GM23338 (cell line): ENCODE measurements at regions not wholly inside any gene's neighbourhood (a gene's known extent, or its start where the extent isn't known, plus 50 kb on each side); places are given as distances from the start of the nearest gene placed in this dataset.

Experiments used
- CREB1 ChIP-seq: fragments of 250-450 bp; sonication (Bioruptor Pico); IDR thresholded peaks from 2 replicates; pipeline ENCODE4 v1.5.0; 2020; ENCODE audit warnings: low read depth, mild to moderate bottlenecking, moderate library complexity
- CTCF ChIP-seq, 2 experiments: fragments of 200-600 bp in 1 of 2; sonication (generic) in 1 of 2; conservative IDR thresholded peaks; 2 replicates each; pipeline versions ENCODE4 v1.5.1 to v1.6.1; 2016 to 2017; ENCODE audit warnings: antibody characterized with exemption in 2 of 2, low read depth in 2 of 2, mild to moderate bottlenecking in 2 of 2, moderate library complexity in 1 of 2
- ETS1 ChIP-seq: IDR thresholded peaks from 2 replicates; pipeline ENCODE4 v1.6.1; 2016; ENCODE audit warnings: antibody characterized with exemption
- EZH2 ChIP-seq: fragments of 200-600 bp; sonication (generic); IDR thresholded peaks from one replicate; pipeline ENCODE4 v1.8.0; 2017; ENCODE audit warnings: antibody characterized with exemption, mild to moderate bottlenecking, low read depth; ENCODE audit not compliant: unreplicated experiment
- EZH2phosphoT487 ChIP-seq: fragments of 200-600 bp; sonication (generic); IDR thresholded peaks from one replicate; pipeline ENCODE4 v1.8.1; 2018; ENCODE audit warnings: antibody characterized with exemption; ENCODE audit not compliant: unreplicated experiment
- JUNB ChIP-seq: IDR thresholded peaks from one replicate; pipeline ENCODE4 v1.6.1; 2016; ENCODE audit warnings: antibody characterized with exemption; ENCODE audit not compliant: unreplicated experiment
- POLR2AphosphoS5 ChIP-seq: IDR thresholded peaks from 2 replicates; pipeline ENCODE4 v1.6.1; 2016; ENCODE audit warnings: antibody characterized with exemption, low read depth
- STAT1 ChIP-seq: IDR thresholded peaks from one replicate; pipeline ENCODE4 v1.6.1; 2016; ENCODE audit warnings: antibody characterized with exemption; ENCODE audit not compliant: unreplicated experiment
- ZNF114 ChIP-seq: fragments of 250-450 bp; sonication (Bioruptor Pico); IDR thresholded peaks from 2 replicates; pipeline ENCODE4 v1.5.0; 2020; ENCODE audit warnings: mild to moderate bottlenecking, moderate library complexity
- TF ChIP-seq, protein P1 (sequence below): IDR thresholded peaks from one replicate; pipeline ENCODE4 v1.6.1; 2018; ENCODE audit warnings: antibody characterized with exemption; ENCODE audit not compliant: unreplicated experiment

- TF ChIP-seq CTCF (conservative IDR thresholded peaks at IDR 0.05; ENCODE audit: low read depth in 2 of 2) (no peak), EZH2 (no peak), STAT1 (no peak), POLR2AphosphoS5 (no peak), EZH2phosphoT487 (no peak), CREB1 (CRISPR knock-in tag) (no peak), ETS1 (no peak), ZNF114 (no peak), JUNB (no peak)
- TF ChIP-seq, protein P1, sequence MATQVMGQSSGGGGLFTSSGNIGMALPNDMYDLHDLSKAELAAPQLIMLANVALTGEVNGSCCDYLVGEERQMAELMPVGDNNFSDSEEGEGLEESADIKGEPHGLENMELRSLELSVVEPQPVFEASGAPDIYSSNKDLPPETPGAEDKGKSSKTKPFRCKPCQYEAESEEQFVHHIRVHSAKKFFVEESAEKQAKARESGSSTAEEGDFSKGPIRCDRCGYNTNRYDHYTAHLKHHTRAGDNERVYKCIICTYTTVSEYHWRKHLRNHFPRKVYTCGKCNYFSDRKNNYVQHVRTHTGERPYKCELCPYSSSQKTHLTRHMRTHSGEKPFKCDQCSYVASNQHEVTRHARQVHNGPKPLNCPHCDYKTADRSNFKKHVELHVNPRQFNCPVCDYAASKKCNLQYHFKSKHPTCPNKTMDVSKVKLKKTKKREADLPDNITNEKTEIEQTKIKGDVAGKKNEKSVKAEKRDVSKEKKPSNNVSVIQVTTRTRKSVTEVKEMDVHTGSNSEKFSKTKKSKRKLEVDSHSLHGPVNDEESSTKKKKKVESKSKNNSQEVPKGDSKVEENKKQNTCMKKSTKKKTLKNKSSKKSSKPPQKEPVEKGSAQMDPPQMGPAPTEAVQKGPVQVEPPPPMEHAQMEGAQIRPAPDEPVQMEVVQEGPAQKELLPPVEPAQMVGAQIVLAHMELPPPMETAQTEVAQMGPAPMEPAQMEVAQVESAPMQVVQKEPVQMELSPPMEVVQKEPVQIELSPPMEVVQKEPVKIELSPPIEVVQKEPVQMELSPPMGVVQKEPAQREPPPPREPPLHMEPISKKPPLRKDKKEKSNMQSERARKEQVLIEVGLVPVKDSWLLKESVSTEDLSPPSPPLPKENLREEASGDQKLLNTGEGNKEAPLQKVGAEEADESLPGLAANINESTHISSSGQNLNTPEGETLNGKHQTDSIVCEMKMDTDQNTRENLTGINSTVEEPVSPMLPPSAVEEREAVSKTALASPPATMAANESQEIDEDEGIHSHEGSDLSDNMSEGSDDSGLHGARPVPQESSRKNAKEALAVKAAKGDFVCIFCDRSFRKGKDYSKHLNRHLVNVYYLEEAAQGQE: no peak
Measured at GRCh38 chr2:241994086-241994485, 124.6 kb downstream of the RTP5 start.
